Pons (tissue), 1 donor: ENCODE measurements at regions not wholly inside any gene's neighbourhood (a gene's known extent, or its start where the extent isn't known, plus 50 kb on each side); places are given as distances from the start of the nearest gene placed in this dataset.

Source experiments
- DNase-seq: peaks from one replicate; pipeline ENCODE4 v3.0.0-alpha.2; 2016; ENCODE audit warnings: low spot score

DNA sequence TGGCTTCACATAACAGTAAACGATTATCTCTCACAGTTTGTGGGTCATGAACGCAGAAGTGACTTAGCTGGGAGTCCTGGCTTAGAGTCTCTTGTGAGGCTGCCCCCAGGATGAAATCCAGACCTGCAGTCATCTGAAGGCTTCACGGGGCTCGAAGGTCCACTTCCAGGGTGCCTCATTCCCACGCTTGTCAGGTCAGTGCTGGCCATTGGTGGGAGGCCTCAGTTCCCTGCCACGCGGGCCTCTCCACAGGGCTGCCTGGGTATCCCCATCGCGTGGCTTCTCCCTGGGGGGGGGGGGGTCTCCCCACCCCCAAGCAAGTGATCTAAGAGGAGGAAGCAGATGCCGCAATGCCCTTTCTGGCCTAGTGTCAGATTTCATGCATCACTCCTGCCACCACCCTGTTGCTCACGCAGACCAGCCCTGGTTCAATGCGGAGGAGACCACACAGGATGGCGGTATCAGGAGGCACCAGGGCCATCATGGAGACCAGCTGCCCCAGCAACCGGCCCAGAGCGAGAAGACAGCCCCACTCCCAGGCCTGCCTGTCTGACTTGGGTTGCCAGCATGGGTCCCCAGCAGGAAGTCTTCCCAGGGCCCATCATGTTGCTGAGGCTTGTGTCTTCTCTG is 77.3 kb upstream of the CDH5 start:
- DNase-seq: no peak

DNA sequence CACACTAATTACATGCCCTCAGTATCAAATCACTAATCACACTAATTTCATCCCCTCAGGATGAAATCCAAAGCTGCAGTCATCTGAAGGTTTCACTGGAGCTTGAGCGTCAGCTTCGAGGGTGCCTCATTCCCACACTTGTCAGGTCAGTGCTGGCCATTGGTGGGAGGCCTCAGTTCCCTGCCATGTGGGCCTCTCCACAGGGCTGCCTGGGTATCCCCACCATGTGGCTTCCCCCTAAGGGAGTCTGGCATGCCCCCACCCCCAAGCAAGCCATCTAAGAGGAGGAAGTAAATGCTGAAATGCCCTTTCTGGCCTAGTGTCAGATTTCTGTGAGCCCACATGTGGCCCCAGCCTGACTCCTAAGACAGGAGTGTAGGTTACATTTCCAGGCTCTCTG is 78.6 kb upstream of the CDH5 start:
- DNase-seq: no peak

DNA sequence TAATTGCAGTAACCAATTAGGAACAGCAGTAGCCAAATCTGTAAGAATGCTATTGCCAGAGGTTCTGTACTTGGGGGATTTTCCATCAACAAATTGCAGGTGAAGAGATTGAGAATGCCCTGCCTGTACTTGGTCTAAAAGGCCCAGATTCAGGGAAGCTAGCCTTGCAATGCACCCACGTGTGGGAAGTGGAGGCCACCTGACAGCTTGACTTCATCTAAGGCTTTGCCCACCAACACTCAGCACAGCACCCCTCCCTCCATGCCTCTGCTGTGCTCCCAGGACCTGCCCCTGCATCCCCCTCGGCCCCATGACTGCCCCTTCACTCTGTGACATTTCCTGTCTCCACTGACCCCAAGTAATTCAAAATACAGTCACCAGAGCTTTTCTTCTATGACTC is 79.1 kb upstream of the CDH5 start:
- DNase-seq: no peak

DNA sequence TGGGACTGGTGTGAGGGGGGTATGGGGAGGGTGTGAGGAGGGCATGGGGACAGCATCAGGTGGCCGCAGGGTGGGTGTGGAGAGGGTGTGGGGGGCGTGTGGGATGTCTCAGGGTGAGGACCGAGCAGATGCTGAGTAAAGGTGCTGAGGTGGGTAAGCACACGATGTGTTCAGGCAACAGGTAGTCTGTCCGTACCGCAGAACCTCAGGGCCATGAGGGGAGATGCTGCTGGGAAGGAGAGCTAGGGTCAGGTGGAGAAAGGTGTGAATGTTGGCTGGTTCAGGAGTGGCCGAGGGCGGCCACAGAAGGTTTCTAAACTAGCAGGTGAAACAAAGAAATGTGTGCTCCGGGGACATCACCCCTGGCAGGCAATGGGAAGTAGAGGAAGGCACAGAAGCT is 80.0 kb upstream of the CDH5 start:
- DNase-seq: no peak

DNA sequence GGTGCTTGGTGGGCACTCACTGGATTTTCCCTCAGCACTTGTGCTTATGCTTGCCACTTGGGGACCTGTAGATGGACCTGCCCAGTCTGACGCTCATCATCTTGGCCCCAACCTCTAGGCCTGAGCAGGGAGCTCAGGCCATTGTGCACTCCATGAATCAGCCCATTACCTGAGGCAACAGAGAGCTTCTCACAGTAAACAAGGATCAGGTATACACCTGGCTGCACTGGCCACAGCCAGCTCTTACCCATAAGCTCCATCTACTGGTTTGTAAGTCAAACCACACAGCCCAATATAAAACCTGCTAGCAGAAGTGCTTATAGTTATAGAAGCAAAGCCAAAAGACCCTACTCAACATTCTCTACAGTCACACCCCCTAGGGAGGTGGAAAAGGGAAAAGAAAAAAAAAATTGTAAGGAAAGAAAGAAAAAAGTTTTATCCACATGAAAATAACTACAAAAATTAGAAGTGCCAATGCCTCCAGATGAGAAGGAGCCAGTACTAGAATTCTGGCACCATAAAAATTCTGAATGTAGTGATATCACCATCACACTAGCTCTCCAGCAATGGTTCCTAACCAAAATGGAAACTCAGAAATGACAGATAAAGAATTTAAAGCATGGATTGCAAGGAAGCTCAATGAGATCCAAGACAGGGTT is 87.8 kb upstream of the CDH5 start:
- DNase-seq: no peak

DNA sequence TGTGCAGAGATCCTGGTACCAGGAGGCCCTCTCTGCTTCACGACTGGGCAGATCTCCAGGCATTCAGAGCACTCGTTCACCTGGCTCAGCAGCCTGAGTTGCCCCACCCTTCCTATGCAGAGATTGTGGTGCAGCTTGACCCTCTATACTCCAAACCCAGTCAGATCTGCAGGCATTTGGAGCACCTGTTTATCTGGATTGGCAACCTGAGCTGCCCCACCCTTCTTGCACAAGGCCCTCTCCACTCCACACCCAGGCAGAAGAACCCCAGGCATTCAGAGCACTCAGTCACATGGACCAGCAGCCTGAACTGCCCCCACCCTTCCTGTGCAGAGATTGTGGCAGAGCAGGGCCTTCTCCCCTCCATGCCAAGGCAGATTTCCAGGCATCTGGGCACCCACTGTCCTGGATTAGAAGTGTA is 88.4 kb upstream of the CDH5 start:
- no peak for DNase-seq

DNA sequence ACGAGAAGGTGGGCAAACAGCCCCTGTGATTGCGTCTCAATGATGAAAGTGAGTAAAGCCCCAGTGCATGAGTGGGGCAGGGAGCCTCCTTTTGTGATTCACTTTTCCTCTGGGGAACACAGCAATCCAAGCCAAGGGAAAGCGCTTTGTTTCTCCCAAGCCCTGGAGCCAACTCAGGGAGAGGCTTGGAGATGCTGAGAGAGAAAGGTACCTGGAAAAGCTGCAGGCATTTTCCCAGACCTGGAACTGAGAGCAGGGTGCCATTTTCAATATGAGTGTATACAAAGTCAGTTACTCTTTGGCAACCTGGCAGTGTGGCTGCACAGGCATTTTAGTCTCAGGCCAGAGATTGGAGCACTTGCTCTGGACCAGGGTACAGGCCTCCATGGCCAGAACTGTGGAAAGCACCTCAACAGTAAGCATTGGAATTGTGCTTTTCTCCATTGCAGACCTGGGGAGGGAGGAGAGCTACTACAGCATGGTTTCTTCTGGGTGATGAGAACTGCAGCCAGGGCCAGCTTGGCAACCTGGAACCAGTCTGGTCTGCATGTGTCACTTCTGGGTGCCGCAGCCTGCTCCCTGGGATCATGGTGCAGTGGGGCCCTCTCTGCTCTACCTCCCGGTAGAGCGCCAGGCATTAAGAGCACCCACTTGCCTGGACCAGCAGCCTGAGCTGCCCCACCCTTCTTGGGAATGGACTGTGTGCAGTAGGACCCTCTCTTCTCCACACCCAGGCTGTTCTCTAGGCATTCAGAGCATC is 89.0 kb upstream of the CDH5 start:
- no peak for DNase-seq

DNA sequence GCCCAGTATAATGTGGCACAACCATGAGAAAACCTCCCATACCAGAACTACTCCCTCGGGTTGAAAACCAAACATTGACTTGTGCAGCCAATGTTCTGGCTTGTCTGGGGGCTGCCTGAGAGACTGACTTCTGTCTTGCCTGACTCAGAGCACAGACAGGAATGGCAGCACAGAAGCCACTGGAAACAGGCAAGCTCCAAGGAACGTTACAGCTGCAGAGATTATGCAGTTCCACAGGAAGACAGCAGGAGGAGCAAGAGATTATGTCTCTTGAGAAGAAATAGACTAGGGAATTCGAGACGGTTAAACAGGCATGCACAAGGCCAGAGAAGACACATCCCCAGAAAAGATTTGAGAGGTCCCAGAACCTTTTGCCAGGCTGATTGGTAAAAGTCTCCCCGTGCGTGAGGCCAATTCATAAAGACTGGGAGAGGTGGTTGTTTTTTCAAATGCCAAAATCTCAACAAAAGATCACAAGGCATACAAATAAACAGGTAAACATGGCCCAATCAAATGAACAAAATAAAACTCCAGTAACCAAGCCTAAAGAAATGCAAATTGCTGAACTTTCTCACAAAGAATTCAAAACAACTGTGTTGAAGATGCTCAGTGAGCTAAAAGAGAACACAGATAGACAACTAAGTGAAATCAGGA is 90.6 kb upstream of the CDH5 start:
- DNase-seq: peak; percentile 64

DNA sequence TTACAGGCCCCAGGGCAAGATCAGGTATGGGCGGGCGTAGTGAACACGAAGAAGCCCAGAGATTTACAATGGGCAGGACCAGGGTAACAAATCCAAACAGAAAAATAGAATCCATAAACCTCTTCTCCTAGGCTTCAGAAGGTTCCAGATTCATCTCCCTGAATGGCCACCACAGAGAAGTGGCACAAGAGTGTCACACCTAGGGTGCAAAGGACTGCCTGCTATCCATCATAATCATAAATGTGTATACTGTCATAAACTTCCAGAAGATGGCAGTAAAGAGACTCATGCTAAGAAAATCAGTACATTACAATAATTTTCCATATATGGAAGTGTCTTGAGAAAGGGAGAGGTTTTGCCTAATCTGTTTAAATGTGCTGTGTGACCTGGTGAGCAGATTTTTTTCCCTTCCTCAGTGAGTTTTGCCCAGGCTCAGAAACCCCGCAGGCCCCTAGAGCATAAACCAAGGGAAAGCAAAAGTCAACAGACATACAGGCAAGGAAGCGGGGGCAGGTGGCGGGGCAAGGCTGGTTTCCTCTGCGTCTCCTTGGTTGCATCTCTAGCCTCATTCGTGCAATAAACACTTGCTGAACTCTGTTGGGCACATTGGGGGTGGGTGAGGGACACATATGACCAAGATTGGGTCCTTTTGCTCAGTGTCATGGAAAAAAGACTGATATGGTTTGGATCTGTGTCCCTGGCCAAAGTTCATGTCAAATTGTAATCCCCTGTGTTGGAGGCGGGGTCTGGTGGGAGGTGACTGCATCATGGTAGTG is 92.0 kb upstream of the CDH5 start:
- no peak for DNase-seq

DNA sequence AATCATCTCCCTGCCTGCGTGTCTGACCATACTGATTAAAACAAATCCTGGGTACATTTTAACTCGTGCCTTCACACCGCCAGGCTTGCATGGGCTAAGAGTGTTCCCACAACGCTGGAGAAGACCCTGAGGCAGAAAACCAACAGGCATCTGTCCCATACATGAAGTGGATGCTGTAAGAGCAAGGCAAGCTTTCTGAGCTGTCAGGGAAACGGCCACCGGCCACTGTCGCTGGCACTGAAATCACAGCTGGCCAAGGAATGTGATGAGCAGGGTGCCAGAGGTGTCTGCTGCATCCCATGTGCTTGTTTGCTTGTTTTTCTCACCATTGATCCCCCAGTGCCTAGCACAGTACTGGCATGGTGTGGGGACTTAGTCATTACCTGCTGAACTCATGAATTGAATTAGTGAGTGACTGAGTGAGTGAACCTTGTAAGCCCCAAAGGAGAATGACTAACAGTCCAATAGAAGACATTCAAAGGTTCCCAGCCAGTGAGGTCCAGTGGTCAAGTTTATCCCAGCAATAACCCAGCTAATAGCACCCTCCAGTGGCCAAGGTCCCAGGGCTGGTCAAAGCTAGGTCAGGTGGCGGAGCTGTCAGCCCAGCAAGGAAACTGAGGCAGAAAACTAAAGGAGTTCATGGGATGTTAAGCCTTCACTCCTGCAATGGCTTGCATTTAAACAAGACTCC is 92.7 kb upstream of the CDH5 start:
- DNase-seq: no peak

DNA sequence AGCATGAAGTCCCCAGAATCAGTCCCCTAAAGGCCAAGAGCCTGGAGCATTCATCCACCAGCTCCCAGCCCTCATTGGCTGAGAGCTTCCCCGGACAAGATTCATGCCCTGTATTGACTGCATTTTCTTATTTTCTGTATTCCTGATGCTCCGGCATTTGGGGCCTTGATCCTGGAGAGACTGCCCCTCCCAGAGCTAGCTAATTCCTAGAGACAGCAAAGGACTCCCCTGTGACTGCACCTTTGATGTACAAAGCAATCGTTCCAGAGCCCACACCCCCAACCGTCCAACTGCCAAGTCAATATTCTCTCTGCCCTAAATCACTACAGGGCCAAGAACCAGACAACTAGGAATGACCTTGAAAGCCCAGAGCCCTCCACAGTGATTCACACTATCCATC is 93.4 kb upstream of the CDH5 start:
- DNase-seq: no peak

DNA sequence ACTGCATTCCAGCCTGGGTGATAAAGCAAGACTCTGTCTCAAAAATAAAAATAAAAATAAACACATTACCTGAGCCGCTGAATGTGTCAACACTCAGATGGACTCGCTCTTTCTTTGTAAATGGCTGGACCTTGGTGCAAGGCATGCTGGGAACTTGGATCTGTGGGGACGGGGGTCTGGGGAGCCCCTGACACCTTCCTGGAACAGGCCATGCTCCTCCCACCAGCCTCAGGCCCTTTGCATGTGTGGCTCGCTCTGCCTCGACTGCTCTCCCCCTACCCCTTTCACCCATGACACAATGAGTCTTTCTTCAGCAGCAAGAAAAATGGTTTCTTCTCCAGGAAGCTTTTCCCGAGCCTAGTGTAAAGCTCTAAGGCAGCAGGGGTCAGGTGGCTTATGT is 94.0 kb upstream of the CDH5 start:
- no peak for DNase-seq

DNA sequence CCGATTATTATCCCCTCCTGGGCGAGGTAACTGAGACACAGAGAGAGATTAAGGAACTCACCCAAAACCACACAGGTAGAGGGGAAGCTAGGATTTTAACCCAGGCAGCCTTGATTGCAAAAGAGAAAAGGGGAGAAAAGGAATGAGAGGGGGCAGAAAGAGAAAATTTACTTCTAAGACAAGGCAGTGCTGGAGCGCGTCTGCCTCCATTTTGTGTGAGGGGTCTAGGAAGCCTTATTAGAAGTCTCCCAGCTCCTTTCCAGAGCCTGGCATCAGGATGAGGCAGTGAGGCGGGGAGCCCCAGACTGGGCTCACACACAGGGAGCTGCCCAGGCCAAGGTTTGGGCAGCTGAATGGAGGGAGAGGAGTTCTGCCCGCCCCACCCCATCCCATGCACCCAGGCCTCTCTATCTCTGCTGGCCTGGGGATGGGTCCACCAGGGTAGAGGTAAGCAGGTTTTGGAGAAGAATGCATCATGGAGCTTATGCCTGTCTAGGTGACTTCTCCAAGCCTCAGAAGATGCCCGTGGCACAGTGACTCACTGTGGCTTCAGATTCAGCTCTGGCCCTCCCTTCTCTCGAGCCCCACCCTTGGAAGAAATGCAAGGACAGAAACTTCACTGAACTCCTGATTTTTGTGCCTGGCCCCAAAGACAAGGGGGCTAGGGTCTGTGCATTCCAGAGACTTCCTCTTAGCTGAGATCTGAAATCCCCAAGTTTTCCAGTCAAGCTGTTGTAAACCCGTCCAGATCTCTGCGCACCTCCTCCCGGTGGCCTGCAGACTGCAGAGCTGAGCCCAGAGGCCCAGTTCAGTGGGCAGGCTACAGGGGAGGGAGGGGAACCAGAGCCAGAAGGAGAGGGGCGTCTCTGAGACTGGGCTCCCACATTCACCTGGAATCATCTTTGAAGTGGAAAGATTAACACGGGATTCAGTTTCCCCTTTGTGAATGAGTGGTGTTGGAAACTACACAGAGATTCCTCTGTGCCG is 95.1 kb upstream of the CDH5 start:
- DNase-seq: no peak

DNA sequence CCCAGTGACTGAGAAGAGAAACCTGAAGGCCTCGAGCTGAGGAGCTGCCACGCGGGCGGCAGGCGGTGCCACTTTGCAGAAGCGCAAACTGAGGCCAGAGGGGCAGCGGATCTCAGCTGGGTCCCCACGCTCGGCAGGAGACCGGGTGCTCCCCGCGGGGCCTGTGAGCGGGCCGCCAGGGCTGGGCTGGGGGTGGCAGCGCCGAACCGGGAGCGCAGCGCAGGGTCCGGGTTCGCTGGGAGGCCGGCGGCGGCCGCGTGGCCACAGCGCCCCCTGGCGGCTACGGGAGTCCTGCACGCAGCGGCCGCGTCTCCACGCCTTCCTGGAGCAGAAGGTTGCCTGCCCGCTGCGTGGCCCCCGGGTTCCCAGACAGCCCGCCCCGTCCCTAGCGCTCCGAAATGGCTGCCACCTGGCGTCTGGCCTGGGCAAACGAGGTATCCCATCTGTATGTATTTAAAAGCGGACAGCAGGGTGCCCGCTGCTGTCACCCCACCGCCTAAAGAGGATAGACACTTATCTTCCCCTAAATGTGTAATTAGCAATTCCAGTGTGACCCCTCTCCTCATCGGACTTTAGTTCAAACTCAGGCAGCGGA is 96.1 kb upstream of the CDH5 start:
- no peak for DNase-seq

DNA sequence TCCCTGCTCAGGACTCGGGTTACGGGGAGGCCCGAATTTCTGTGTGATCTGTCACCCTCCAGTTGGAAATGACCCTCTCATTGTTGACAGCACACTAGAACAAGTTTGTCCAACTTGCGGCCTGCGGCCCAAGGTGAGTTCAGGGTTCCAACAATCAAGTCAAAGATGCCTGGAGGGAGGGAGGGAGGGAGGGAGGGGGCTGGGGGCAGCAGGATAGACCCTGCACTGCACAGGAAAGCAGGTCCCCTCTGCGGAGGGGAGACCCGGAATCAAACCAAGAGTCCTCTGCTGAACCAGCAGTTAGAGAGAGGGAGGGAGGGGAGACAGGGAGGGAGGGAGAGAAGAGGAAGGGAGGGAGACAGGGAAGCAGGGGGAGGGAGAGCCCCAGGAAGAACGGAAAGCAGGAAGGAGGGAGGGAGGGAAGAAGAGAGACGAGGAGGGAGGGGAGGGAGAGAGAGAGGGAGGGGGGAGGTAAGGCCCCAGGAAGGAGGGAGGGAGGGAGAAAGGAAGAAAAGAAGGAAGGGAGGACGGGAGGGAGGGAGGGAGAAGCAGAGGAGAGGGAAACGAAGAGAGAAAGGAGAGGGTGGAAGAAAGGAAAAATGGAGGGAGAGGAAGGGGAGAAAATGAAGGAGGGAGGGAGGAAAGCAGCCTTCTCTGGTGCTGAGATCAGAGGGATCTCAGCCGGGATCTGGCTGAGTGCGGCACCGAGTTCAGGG is 96.7 kb upstream of the CDH5 start:
- no peak for DNase-seq

DNA sequence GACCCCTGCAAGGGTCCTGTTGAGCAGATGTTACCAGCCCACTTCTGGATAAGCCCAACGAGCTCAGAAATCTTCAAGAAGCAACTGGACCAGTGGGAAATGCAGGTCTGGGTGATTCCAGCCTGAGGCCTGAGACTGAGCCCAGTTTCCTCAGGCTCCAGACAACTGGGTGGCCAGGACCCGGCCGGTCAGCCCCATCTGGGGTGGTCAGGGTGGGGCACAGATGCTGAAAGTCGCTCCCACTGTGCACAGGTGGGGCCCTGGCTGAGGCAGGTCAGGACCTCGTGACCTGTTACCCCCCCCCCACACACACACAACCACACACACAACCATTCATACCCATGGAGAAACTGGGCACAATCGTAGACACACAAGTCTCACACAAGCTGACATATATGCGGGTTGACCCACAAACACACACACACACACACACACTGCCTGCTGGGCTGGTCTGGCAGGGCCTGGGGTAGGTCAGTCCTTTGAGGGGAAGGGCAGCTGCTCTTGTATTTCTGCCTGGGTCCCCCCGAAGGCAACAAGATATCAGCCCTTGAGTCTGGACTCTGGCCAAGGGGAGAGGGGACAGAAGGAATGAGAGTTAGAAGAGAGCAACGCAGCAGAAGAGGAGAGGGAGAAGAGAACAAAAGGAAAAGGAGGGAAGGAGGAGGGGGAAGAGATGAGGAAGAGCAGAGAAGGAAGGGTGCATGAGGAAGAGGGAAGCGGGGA is 99.0 kb upstream of the CDH5 start:
- no peak for DNase-seq

DNA sequence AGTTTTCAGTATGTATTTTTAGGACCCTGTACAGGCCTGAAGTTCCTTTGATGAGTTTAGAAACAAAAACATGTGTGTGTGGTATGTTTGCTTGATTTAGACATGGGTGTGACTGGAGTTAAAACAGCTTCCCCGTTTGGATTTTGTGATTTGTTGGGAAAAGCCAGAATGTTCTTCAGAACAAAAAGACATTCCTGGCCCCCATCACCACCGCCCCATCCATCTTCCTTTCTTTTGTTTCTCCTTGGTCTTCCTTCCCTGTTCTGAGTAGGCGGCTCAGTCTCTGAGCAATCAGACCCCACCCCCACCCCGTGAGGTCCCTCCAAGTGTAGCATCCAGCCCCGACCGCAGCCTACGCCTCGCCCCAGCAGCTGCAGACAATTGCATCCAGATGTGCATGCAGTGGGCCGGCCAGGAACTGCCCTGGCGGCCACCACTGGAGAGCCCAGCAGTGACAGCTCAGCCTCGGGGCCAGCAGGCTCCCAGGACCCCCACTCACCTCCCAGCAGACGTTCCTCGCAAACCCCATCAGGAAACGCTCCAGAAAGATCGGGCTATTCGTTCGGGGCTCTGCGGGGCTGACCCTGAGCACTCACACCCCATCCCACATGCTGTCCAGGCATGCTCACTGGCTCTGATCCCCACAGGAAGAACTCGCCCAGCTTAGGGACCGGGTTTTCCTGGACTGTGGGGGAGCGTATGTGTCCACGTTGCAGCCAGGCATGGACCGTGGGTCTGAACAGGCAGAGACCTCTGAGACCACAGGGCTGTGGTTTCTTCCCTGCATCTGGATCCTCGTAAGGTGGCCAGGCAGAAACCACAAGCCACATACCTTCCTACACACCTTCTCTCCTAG is 99.8 kb upstream of the CDH5 start:
- DNase-seq: no peak
